ENCODE measurements at regions not wholly inside any gene's neighbourhood (a gene's known extent, or its start where the extent isn't known, plus 50 kb on each side); places are given as distances from the start of the nearest gene placed in this dataset.

- no peak for ATAC-seq
- TF ChIP-seq TSHZ2 (CRISPR knock-in tag; IDR thresholded peaks at IDR 0.05) (no peak), BACH2 (CRISPR knock-in tag; IDR thresholded peaks at IDR 0.05; ENCODE audit: borderline replicate concordance) (no peak), ESRRG (CRISPR knock-in tag; IDR thresholded peaks at IDR 0.05) (no peak), CREB5 (CRISPR knock-in tag; IDR thresholded peaks at IDR 0.05; ENCODE audit: low read depth) (no peak), OSR1 (CRISPR knock-in tag; IDR thresholded peaks at IDR 0.05) (no peak), CSRNP3 (CRISPR knock-in tag; IDR thresholded peaks at IDR 0.05) (no peak), ZFP3 (CRISPR knock-in tag; IDR thresholded peaks at IDR 0.05) (no peak), ISL1 (CRISPR knock-in tag; IDR thresholded peaks at IDR 0.05) (no peak), PPARA (CRISPR knock-in tag; IDR thresholded peaks at IDR 0.05; ENCODE audit: borderline replicate concordance) (no peak), ZC3H10 (CRISPR knock-in tag; IDR thresholded peaks at IDR 0.05) (no peak), TCF4 (CRISPR knock-in tag; IDR thresholded peaks at IDR 0.05; ENCODE audit: borderline replicate concordance) (no peak), CSDC2 (CRISPR knock-in tag; IDR thresholded peaks at IDR 0.05) (no peak), SNAI2 (CRISPR knock-in tag; IDR thresholded peaks at IDR 0.05) (no peak), ZNF70 (CRISPR knock-in tag; IDR thresholded peaks at IDR 0.05) (no peak), ZNF8 (CRISPR knock-in tag; IDR thresholded peaks at IDR 0.05) (no peak), RARB (CRISPR knock-in tag; IDR thresholded peaks at IDR 0.05) (no peak), POU6F1 (CRISPR knock-in tag; IDR thresholded peaks at IDR 0.05; ENCODE audit: borderline replicate concordance, low read depth) (no peak), ZNF565 (CRISPR knock-in tag; conservative IDR thresholded peaks at IDR 0.05; ENCODE audit: low read depth) (no peak), GLIS3 (CRISPR knock-in tag; IDR thresholded peaks at IDR 0.05) (no peak)
Measured at GRCh38 chr15:95894407-95894956, 436.0 kb upstream of the NR2F2 start.

GRCh38 chr15:95895508-95895907 is 435.0 kb upstream of the NR2F2 start:
- TF ChIP-seq ZNF70 (CRISPR knock-in tag; IDR thresholded peaks at IDR 0.05) (no peak), POU6F1 (CRISPR knock-in tag; IDR thresholded peaks at IDR 0.05; ENCODE audit: borderline replicate concordance, low read depth) (no peak), PATZ1 (CRISPR knock-in tag; IDR thresholded peaks at IDR 0.05; ENCODE audit: borderline replicate concordance) (no peak), TOX (CRISPR knock-in tag; IDR thresholded peaks at IDR 0.05; ENCODE audit: borderline replicate concordance) (no peak), CSRNP3 (CRISPR knock-in tag; IDR thresholded peaks at IDR 0.05) (no peak), ZC3H10 (CRISPR knock-in tag; IDR thresholded peaks at IDR 0.05) (no peak), TSHZ2 (CRISPR knock-in tag; IDR thresholded peaks at IDR 0.05) (no peak), ZFP30 (CRISPR knock-in tag; IDR thresholded peaks at IDR 0.05) (no peak), PPARA (CRISPR knock-in tag; IDR thresholded peaks at IDR 0.05; ENCODE audit: borderline replicate concordance) (no peak), RARB (CRISPR knock-in tag; IDR thresholded peaks at IDR 0.05) (no peak), SNAI2 (CRISPR knock-in tag; IDR thresholded peaks at IDR 0.05) (no peak), ISL1 (CRISPR knock-in tag; IDR thresholded peaks at IDR 0.05) (no peak), ESRRG (CRISPR knock-in tag; IDR thresholded peaks at IDR 0.05) (no peak)
- ATAC-seq, result no peak

Data from SK-N-SH treated with all-trans-retinoic acid at 6 μM for 48 hours (cell line).